Stimulated activated CD4-positive, alpha-beta T cell treated with anti-CD3 and anti-CD28 coated beads, TNF-alpha, amount 100 ng/mL, for 24 hours (primary cell): ENCODE measurements at regions not wholly inside any gene's neighbourhood (a gene's known extent, or its start where the extent isn't known, plus 50 kb on each side); places are given as distances from the start of the nearest gene placed in this dataset.

Experiments used
- DNase-seq, 3 experiments: peaks; one replicate each; pipeline ENCODE4 v3.0.0-alpha.2; 2020; ENCODE audit warnings: low read depth in 3 of 3

DNA sequence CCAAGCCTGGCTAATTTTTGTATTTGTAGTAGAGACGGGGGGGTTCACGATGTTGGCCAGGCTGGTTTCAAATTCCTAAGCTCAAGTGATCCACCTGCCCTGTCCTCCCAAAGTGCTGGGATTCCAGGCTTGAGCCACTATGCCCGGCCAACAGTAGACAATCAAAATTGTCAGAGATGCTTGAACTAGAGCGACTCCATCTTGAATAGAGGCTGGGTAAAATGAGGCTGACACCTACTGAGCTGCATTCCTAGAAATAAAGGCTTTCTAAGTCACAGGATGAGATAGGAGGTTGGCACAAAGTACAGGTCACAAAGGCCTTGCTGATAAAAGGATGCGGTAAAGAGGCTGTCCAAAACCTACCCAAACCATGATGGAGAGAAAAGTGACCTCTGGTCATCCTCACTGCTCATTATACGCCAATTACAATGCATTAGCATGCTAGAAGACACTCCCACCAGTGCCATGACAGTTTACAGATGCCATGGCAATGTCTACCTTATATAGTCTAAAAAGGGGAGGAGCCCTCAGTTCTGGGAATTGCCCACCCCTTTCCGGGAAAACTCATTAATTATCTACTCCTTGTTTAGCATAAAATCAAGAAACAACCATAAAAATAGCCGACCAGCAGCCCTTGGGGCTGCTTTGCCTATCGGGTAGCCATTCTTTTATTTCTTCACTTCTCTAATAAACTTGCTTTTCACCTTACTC is 134.5 kb downstream of the BAMBI start:
- no peak for DNase-seq

DNA sequence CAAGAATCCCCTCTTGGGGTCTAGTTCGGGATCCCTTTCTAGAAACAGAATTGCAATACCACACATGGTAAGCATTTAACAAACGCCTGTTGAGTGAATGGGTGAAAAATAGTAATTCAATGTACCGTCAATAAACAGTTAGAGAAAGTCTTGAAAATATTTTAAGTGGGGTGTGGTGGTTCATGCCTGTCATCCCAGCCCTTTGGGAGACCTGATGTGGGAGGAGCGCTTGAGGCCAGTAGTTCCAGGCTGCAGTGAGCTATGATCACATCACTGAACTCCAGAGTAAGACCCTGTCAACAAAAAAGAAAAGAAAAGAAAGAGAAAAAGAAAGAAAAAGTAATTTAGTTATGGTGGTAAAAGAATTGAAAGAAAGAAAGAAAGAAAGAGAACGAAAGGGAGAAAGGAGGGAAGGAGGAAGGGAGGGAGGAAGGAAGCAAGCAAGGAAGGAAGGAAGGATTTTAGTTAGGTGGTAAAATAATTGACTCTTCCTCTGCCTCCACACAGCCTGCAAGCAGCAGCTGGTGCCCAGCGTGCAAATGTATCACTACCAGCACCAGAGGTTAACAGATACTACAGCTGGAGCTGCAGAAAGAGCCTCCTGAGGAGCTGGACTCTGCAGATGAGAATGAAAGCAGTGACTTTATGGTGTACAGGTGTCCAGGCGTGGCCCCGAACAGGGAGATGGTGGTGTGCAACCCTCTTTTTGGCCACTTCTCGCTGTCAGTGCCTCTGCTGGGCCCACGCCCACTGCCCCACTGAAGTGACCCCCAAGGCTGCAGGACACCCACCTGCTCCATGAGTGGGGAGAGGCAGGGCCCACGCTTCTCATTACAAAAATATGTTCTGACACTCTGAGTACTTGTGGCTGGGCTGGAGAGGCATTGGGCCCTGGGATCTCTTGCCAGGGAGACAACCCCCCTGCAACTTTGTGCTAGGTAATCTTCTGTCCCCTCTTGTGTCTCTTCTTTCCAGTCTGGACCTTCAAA is 135.4 kb downstream of the BAMBI start:
- DNase-seq: no peak

DNA sequence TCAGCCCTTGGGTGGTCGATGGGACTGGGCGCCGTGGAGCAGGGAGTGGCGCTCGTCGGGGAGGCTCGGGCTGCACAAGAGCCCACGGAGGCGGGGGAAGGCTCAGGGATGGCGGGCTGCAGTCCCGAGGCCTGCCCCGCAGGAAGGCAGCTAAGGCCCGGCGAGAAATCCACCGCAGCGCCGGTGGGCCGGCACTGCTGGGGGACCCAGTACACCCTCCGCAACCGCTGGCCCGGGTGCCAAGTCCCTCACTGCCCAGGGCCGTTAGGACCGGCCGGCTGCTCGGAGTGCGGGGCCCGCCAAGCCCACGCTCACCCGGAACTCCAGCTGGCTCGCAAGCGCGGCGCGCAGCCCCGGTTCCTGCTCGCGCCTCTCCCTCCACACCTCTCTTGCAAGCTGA is 138.4 kb downstream of the BAMBI start:
- DNase-seq: no peak

DNA sequence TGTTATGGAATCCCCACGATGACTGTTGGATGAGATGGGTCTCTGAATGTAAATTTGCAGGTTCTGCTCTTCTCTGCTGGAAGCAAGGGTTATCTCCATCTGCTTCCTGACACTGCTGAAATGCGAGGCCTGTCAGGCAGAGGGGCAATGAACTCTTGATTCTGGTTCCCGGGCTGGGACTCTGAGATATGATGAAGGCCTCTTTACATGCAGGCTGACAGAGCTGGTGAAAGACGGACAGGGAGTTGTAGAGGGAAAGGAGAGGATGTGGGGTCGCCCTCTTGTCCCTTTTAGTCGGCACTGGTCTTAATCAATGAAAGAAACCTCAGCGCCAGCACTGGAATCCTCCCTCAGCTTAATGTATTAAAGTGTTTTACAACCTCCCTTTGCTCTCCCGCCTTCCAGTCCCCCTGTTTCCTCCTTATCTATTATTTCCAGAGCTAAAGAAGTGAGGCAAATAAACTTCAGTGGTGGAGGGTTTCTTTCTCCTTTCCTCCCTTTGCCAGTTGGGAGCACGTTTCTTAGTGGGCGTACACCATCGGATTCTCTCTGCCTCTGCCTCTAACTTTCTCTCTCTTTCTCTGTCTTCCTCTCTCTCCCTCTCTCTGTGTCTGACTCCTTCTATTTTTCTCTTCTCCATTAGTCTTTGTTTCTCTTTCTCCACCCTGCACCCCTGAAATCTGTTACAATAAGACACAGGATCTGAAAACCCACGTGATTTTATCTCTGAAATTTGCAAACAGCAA is 145.6 kb downstream of the BAMBI start:
- DNase-seq: no peak

DNA sequence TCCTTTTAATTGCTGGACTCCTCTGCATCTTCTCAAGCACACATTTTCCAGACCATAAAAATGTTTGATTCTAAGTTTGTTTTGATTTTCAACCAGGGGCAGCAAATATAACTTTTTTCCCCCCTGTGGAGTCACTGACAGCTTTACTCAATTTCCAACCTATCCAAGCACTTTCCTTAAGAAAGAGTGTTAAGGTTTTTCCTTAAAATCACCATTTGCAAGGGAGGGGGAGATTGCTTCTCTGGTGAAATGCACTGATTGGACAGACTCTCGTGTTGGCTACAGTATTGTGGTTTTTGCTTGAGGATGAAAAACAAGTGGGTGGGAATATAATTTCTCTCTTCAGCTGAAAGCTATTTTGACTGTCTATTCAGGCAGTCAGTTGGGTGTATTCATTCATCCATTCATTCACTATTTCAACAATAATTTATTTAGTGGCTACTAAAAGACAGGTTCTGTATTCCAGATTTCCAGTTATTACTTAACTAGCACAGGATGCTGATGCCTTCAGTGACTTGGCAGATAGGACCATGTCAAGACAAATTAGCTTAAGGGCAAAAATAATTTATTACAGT is 146.3 kb downstream of the BAMBI start:
- DNase-seq: no peak

DNA sequence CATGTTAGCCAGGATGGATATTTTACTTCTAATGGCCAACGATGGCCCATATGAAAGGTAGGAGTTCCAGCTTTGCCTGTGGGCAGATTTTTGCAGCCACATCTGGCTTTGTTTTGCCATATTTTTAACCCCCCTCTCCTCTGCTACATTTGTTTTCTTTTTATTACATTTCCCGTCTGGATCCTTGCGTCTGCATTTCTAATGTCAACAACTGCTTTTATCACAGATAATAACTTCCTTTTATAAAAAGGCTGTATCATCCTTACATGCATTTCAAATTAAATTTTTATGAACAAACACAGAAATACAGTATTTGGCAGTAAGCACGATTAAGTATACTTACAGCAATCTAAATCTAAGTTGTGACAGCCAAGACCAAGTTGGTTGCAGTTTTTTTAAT is 156.0 kb downstream of the BAMBI start:
- no peak for DNase-seq

DNA sequence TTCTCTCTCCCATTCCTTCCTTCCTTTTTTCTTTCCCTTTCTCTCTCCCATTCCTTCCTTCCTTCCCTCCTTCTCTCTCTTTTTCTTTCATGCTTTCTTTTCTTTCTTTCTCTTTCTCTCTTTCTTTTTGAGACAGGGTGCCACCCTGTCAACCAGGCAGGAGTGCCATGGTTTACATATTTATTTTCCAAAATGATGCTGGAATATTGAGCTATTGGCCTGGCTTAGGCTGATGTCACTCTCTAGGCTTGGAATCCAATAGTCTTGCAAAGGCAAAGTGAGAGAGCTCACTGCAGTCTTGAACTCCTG is 159.1 kb downstream of the BAMBI start:
- DNase-seq: no peak

DNA sequence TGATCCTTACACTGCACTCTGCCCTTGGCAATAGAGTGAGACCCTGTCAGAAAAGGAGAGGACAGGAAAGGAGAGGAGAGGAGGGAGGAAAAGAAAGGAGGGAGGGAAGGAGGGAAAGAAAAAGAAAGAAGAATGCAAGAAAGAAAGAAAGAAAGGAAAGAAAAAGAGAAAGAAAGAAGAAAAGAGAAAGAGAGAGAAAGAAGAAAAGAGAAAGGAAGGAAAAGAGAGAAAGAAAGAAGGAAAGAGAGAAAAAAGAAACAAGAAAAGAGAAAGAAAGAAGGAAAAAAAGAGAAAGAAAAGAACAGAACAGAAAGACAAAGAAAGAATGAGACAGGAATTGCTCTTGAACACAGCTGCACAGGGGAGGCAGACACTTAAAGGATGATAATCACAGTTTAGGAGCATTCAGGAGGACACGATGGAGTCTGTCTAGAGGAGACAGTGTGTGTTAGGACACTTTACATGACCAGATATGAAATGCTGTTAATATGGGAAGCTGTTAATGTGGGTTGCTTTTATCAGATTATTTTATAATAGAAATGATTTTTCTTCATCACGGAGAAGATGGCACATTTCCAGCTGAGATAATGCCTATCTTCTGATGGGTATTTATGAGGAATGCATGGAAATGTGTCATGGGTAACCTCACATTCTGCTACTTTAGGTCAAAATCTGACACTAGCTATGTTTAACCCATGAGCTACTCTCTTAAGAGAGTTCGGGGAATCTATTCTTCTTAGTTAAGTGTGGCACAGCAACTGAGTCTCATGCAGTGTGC is 160.5 kb downstream of the BAMBI start:
- DNase-seq: no peak

DNA sequence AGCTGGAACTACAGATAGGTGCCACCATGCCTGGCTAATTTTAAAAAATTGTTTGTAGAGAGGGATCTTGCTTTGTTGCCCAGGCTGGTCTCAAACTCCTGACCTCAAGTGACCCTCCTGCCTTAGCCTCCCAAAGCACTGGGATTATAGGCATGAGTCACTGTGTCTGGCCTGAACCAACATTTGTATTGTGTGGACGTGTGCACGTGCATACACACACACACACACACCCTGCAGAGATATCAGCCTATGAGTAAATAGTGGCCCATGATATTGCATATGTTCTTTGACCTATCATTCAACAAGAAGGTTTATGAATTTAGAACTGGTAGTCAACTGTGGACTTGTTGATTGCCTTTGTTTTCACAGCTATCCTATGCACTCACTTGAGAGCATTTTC is 161.6 kb downstream of the BAMBI start:
- DNase-seq: no peak

DNA sequence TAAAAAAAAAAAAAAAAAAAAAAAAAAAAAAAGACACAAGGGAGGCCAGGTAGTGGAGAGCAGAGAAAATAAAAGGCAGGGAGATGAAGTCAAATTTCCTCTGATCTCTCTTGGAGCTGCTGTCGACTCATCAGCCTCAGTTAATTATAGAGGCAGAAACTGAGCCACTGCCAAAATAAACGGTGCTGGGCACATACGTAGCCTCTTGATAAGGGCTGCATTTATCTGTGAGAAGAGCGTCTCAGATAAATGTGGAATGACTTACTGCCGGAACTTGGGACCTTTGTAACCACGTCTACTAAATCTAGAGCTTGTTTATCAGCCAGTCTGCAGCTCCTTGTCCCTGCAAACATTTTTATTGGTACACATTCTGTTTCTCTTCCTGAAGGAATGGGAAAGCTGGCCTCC is 162.3 kb downstream of the BAMBI start:
- no peak for DNase-seq

DNA sequence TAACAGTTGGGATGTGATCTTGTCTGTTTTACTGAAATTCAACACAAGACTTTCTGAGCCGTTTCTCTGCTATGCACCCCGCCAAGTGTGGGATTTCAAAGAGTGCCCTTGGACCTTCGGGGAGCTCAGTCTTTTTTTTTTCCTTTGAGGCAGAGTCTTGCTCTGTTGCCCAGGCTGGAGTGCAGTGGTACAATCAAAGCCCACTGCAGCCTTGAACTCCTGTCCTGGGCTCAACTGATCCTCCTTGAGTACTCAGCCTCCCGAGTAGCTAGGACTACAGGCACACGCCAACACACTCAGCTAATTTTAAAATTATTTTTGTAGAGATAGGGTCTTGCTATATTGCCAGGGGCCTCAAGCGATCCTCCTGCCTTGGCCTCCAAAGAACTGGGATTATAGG is 162.9 kb downstream of the BAMBI start:
- no peak for DNase-seq

DNA sequence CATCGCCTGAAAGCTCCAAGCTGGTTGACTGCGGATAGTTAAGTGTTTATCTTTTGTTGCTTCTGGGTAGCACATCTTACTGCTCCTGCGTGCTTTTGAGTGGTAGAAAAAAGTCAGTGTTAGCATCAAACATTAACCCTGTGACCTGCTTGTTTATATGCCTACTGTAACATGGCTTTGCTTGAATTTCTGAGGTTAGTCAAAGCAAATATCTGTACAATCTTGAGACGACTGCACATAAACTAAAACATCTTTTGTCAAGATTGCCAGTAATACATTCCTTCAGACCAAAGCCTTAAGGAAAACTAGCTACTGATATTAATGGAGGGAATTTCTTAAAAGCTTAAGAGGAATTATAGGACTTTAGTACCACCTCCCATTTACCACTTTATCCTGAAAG is 163.7 kb downstream of the BAMBI start:
- no peak for DNase-seq

DNA sequence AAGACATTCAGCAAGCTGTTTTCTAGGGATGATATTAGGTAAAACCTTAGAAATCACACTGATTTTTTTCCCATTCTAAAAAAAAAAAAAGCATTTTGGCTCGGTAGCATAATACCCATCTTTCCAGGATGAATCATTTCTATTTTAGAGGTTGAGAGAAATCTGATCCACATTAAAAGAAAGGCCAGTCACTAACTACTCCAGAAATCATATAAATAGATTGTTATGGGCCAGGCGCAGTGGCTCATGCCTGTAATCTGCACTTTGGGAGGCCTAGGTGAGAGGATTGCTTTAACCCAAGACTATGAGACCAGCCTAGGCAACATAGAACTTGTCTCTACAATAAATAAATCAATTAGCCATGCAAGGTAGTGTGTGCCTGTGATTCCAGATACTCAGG is 164.3 kb downstream of the BAMBI start:
- no peak for DNase-seq

DNA sequence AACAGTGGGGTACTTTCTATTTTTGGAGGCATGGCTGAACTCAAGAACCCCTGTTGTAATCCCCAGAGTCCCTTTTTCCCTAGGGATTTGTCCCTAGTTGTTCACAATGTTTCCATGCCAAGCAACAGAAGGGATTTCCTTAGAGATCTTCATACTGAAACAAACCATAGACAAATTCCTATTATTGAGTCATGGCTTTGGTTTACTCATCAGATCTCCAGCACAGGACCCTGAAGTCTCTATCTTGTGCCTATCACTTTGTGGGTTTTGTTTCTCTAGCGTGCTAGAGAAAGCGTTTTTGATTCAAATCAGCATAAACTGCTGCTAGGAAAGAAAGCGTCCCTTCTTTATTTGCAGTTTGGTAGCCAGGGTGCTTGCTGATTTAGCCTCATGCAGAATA is 165.0 kb downstream of the BAMBI start:
- no peak for DNase-seq

DNA sequence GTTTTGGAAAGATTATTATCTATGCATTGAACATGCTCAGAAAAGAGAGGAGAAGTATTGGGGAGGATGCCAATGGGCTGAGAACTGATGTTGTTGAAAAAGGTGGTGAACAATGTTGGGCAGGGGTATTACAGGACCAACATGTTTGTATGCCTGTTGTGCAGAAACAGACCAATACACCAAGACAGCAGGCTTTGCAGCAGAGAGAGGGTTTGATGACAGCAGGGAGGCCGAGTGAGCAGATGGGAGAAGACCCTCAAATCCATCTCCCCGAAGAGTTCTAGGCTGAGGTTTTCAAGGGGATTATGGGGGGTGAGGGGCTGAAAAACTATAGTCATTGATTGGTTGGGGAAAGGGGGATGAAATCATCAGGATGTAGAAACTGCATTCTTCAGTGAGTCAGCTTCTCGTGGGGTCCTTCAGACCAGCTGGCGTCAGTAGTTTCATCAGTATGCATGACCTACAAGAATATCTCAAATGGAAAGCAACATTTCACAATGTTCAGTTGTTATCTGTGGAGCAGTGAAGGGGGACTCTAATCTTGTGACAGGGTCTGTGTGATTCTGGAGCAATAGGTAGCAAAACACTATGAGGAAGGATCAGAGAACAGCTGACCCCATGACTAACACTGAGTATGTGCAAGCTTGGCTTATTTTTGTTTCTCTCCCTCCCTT is 167.8 kb downstream of the BAMBI start:
- no peak for DNase-seq

DNA sequence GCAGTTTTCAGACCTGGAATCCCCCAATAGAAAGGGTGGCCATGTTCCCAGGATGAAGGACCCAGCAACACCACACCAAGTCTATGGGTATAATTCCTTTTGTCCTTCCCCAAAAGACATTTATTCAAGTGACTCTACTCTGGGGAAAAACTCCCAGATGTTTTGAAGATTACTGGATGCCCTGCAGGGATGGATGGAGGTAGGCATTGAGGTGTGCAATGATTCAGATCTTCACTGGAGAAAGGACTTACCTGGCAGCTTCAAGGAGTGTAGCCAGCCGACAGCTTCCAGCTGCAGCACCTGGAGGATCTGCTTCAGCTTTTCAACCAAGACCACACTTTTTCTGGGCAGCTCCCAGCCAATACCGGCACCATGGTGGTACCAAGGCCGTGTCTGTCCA is 172.0 kb downstream of the BAMBI start:
- DNase-seq: no peak

DNA sequence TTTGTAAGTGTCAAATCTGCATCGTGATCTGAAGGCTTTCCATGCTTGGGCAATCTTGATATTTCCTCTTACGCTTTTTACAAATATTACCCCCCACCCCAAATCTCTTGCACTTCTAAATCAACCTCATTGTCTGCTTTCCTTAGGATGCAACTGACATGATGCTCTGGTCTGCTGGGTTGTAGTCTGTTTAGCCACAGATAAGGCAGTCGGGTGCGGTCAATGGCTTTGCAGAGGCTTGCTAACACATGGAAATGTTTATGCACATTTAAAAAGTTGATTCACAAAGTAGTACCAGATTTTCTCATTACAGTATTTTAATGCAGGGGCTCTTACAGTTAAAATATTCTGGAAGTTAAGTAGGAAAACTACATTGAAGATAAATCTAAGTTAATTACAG is 172.5 kb downstream of the BAMBI start:
- no peak for DNase-seq

DNA sequence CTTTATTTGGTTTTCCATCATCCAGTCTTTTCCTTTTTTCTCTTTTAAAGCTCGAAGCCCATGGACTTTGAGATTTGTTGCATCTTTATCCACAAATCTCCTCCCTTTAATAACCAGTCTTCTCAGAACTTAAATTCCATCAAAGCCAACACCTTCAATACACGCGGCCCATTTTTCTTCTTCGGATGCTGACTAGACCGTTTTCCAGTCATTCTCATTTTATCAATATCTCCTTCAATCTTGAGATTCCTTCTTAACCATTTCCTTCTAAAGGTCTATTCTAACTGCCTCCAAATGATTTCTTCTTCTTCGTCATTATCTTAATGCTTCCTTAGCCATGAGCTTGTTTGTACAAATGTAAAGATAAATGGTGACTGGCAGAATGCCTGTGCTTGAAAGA is 173.5 kb downstream of the BAMBI start:
- no peak for DNase-seq

DNA sequence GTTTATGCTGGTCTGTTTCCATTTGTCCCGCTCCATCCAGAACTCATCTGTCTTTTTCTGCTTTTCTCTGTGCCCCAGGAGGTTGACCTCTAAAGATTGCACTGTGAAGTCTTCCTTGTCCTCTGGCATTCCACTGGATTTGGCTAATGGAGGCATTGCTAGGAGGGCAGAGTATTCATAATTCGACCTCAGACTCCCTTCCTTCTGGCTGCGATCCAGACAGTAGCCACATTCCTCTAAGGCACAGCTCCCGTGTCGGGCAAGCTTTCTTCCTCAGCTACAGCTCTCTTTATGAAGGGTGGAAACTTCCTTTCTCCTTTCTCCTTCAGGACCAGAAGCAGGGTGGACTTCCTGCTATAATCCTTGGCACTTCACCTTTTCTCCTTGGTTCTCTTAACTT is 175.9 kb downstream of the BAMBI start:
- no peak for DNase-seq

DNA sequence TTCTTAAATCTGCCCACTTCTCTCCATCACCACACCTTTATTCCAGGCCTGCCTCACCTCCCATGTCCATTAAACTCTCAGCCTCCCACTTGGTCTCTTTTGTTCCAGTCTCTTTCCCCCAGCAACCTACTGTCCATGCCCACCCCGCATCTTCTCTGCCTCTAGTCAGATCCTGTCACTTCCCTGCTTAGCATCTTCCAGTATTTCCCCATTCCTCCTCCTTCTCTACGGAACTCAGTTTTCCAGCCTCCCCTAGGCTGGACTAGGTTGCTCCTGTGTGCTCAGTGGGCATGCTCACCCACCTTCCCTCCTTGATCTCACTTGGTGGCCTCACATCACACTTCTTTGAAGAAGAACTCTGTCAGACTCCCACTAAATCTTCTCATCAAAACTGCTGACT is 179.8 kb downstream of the BAMBI start:
- DNase-seq: no peak

DNA sequence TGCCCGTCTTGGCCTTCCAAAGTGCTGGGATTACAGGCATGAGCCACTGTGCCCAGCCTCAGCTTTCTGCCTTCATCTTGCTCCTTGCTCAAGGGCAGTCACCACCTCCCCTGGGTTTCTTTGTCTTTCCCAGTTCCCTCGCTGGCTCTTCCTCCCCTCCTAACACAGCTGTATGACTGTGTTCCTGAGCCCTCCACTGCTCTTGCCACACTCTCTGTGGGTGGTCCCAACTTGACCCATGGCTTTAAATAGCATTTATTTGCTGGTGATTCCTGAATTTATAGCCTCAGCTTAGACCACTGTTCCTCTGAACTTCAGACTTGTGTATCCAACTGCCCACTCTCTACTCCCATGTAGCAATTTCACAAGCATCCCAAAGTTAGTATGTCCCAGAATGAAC is 181.3 kb downstream of the BAMBI start:
- DNase-seq: no peak
